Stomach (tissue), 8 donors: ENCODE measurements at regions not wholly inside any gene's neighbourhood (a gene's known extent, or its start where the extent isn't known, plus 50 kb on each side); places are given as distances from the start of the nearest gene placed in this dataset.

Source experiments
- DNase-seq, 2 donors: peaks; one replicate each; pipeline versions ENCODE4 v3.0.0 to v3.0.0-alpha.2; 2013 to 2019
- H3K27ac ChIP-seq, 5 donors: fragments of 200-600 bp in 4 of 5; sonication (generic) in 4 of 5; one replicate each; pipeline ENCODE4 v1.5.1; 2013 to 2019; ENCODE audit warnings: mild to moderate bottlenecking in 1 of 5, moderate library complexity in 1 of 5
- H3K27me3 ChIP-seq, 3 donors: fragments of 200-600 bp; sonication (generic); one replicate each; pipeline ENCODE4 v1.5.1; 2017 to 2019; ENCODE audit warnings: mixed run types in 1 of 3
- H3K36me3 ChIP-seq, 4 donors: fragments of 200-600 bp; sonication (generic); 1 replicate in 3 of 4; 2 replicates in 1 of 4; pipeline ENCODE4 v1.5.1; 2016 to 2019
- H3K4me1 ChIP-seq, 4 donors: fragments of 200-600 bp; sonication (generic); one replicate each; pipeline ENCODE4 v1.5.1; 2016 to 2019
- H3K4me3 ChIP-seq, 4 donors: fragments of 200-600 bp; sonication (generic) in 3 of 4; one replicate each; pipeline ENCODE4 v1.5.1; 2016 to 2019; ENCODE audit warnings: mild to moderate bottlenecking in 1 of 4
- H3K9me3 ChIP-seq, 4 donors: fragments of 200-600 bp; sonication (generic); one replicate each; pipeline ENCODE4 v1.5.1; 2016 to 2019
- EP300 ChIP-seq: sonication (generic); formaldehyde crosslinking; IDR thresholded peaks from one replicate; pipeline ENCODE4 v1.6.1; 2017; ENCODE audit warnings: antibody characterized with exemption
- POLR2A ChIP-seq, 4 donors: fragments of 450-650 bp; IDR thresholded peaks; one replicate each; pipeline ENCODE4 v1.6.1; 2016; ENCODE audit warnings: antibody characterized with exemption in 4 of 4, control low read depth in 2 of 4, mild to moderate bottlenecking in 1 of 4, moderate library complexity in 1 of 4
- POLR2AphosphoS5 ChIP-seq, 3 donors: sonication (generic); formaldehyde crosslinking; IDR thresholded peaks; one replicate each; pipeline ENCODE4 v1.6.1; 2016; ENCODE audit warnings: antibody characterized with exemption in 3 of 3
- WGBS, 5 donors: extraction: QIAGEN DNeasy Blood & Tissue Kit in 3 of 5; methylation state at CpG; one replicate each; pipeline versions ENCODE4 v1.1.5 to v1.1.7; 2013 to 2018; 5-methylcytosine and 5-hydroxymethylcytosine counted together
- intact Hi-C: fragments of 100-400 bp; cut with DNase I; formaldehyde crosslinking; loops from one replicate; pipeline ENCODE4 v1.15.1; 2023; ENCODE audit warnings: low total_unique reads
- TF ChIP-seq, protein P1 (sequence below), 7 experiments: fragments of 450-650 bp in 4 of 7; fragments of 200-600 bp in 3 of 7; sonication (generic) in 3 of 7; IDR thresholded peaks; one replicate each; pipeline ENCODE4 v1.5.1; 2016 to 2019; ENCODE audit warnings: antibody characterized with exemption in 7 of 7, control low read depth in 2 of 7, mild to moderate bottlenecking in 1 of 7
- donor health status: healthy with polysubstance abuse.
- donor health status: Bipolar disorder and iron deficiency.
- donor health status: healthy.

DNA sequence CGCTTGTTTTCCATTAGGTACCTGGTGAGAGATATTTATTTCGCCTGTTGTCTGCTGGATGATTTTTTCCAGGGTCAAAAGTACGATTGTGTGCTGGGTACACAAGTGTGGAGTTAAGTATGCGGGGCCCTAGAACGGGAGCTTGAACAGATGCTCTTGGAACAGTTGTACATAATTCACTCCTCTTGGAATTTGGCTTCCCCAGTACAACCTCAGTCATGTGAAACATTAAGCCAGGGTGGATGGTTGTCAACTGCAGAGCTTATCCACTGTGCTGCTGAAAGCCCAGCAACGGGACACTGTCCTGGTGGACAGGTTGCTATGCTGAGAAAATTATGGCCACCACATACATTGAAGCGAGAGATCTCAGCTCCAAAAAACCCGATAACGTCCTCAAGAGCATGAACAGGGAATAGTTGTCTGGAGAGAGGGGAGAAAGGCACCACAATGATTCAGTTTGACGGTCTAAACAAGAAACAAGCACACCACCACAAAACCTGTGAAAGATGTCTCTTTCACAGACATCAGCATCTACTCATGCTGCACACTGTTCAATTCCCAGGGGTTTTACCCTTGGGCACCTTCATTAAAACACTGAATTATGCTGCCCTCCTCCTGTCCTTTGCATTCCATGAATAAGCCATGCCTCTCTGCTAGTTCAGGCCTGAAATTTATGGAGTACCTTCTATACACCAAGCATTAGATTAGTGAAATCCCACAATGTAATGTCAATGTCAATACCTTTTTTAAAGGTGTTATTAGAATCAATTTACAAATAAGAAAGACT, 176.8 kb upstream of the TRIB2 start:
- H3K36me3 ChIP-seq, result no peaks in the 10 kb centered on the region
- H3K27me3 ChIP-seq, result no peaks in the 10 kb centered on the region
- WGBS, 5 donors, result 82 to 94% (median 90%) methylated on average over 10 of the region's 10 CpGs
- H3K9me3 ChIP-seq, result no peaks in the 10 kb centered on the region
- TF ChIP-seq, protein P1, sequence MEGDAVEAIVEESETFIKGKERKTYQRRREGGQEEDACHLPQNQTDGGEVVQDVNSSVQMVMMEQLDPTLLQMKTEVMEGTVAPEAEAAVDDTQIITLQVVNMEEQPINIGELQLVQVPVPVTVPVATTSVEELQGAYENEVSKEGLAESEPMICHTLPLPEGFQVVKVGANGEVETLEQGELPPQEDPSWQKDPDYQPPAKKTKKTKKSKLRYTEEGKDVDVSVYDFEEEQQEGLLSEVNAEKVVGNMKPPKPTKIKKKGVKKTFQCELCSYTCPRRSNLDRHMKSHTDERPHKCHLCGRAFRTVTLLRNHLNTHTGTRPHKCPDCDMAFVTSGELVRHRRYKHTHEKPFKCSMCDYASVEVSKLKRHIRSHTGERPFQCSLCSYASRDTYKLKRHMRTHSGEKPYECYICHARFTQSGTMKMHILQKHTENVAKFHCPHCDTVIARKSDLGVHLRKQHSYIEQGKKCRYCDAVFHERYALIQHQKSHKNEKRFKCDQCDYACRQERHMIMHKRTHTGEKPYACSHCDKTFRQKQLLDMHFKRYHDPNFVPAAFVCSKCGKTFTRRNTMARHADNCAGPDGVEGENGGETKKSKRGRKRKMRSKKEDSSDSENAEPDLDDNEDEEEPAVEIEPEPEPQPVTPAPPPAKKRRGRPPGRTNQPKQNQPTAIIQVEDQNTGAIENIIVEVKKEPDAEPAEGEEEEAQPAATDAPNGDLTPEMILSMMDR (IDR thresholded peaks at IDR 0.05), result no peak
- no peak for TF ChIP-seq POLR2A (IDR thresholded peaks at IDR 0.05)
- no peak for TF ChIP-seq EP300
- TF ChIP-seq POLR2AphosphoS5 (IDR thresholded peaks at IDR 0.05), result no peak
- H3K27ac ChIP-seq, result peak overlapping the region in 1 of 5 donors; percentile 9
- peak in 1 of 2 donors; percentile 30 for DNase-seq
- peaks cover 0 to under 1% (median 0%) of the 10 kb centered on the region in 4 donors for H3K4me1 ChIP-seq
- H3K4me3 ChIP-seq, result no peak overlapping the region
- intact Hi-C loops, result no loop called here

GRCh38 chr2:12543076-12543977, 173.4 kb upstream of the TRIB2 start:
- 81 to 91% (median 89%) methylated on average over 11 of the region's 11 CpGs for WGBS, 5 donors
- intact Hi-C loops, result no loop called here
- Histone ChIP-seq H3K27me3 (no peaks in the 10 kb centered on the region), H3K9me3 (no peaks in the 10 kb centered on the region), H3K4me1 (no peaks in the 10 kb centered on the region), H3K4me3 (no peak overlapping the region), H3K27ac (no peak overlapping the region), H3K36me3 (no peaks in the 10 kb centered on the region)
- DNase-seq, result no peak
- TF ChIP-seq POLR2AphosphoS5 (IDR thresholded peaks at IDR 0.05) (no peak), EP300 (no peak), POLR2A (IDR thresholded peaks at IDR 0.05) (no peak)
- TF ChIP-seq, protein P1 (IDR thresholded peaks at IDR 0.05), result no peak

GRCh38 chr2:12543978-12544558, 172.7 kb upstream of the TRIB2 start:
- Histone ChIP-seq H3K9me3 (no peaks in the 10 kb centered on the region), H3K4me1 (no peaks in the 10 kb centered on the region), H3K27me3 (no peaks in the 10 kb centered on the region), H3K36me3 (no peaks in the 10 kb centered on the region), H3K4me3 (no peak overlapping the region), H3K27ac (no peak overlapping the region)
- 89 to 94% (median 91%) methylated on average over 7 of the region's 7 CpGs for WGBS, 5 donors
- TF ChIP-seq POLR2A (IDR thresholded peaks at IDR 0.05), result no peak
- intact Hi-C loops, result no loop called here
- DNase-seq, result no peak

- WGBS, 5 donors, result 80 to 94% (median 89%) methylated on average over 2 of the region's 2 CpGs
- Histone ChIP-seq H3K27me3 (no peaks in the 10 kb centered on the region), H3K27ac (no peak overlapping the region), H3K4me3 (no peak overlapping the region), H3K9me3 (no peaks in the 10 kb centered on the region), H3K36me3 (no peaks in the 10 kb centered on the region), H3K4me1 (no peaks in the 10 kb centered on the region)
- intact Hi-C loops, result no loop called here
- TF ChIP-seq, protein P1 (IDR thresholded peaks at IDR 0.05), result no peak
- TF ChIP-seq EP300 (no peak), POLR2A (IDR thresholded peaks at IDR 0.05) (no peak), POLR2AphosphoS5 (IDR thresholded peaks at IDR 0.05) (no peak)
- no peak for DNase-seq
Measured at GRCh38 chr2:12547566-12548170, 169.1 kb upstream of the TRIB2 start.
